Spleen (tissue), 7 donors: ENCODE measurements at regions not wholly inside any gene's neighbourhood (a gene's known extent, or its start where the extent isn't known, plus 50 kb on each side); places are given as distances from the start of the nearest gene placed in this dataset.

Experiments
- CTCF ChIP-seq, 11 experiments: fragments of 200-600 bp in 7 of 11; fragments of 450-650 bp in 4 of 11; sonication (generic) in 4 of 11; IDR thresholded peaks in 8 of 11; conservative IDR thresholded peaks in 3 of 11; 1 replicate in 7 of 11; 2 replicates in 4 of 11; pipeline versions ENCODE4 v1.4.0 to v1.8.0; 2016 to 2021; ENCODE audit warnings: antibody characterized with exemption in 11 of 11, inconsistent platforms in 4 of 11, mild to moderate bottlenecking in 1 of 11
- POLR2A ChIP-seq, 3 donors: fragments of 450-650 bp; IDR thresholded peaks; one replicate each; pipeline ENCODE4 v1.5.1; 2017; ENCODE audit warnings: antibody characterized with exemption in 3 of 3, mild to moderate bottlenecking in 1 of 3
- POLR2AphosphoS5 ChIP-seq, 3 donors: sonication (generic); formaldehyde crosslinking; IDR thresholded peaks; one replicate each; pipeline ENCODE4 v1.5.1; 2017; ENCODE audit warnings: antibody characterized with exemption in 3 of 3
- donor health status: DM: no; HTN: no; CAD: no; lungs with moderate emphysema.
- donor health status: DM: no; HTN: no; CAD: no.
- donor health status: DM: no; HTN: no; CAD: no.

GRCh38 chr5:66285343-66285922 lies 141.3 kb downstream of the SREK1 start:
- TF ChIP-seq CTCF (IDR thresholded peaks at IDR 0.05 in 8 of 11, conservative IDR thresholded peaks at IDR 0.05 in 3 of 11) = no peak
- no peak for TF ChIP-seq POLR2A (IDR thresholded peaks at IDR 0.05)
- no peak for TF ChIP-seq POLR2AphosphoS5 (IDR thresholded peaks at IDR 0.05)
